ENCODE measurements at regions not wholly inside any gene's neighbourhood (a gene's known extent, or its start where the extent isn't known, plus 50 kb on each side); places are given as distances from the start of the nearest gene placed in this dataset.

- Histone ChIP-seq H3K79me2 (ENCODE audit: insufficient read depth, low read length) (no peaks in the 10 kb centered on the region), H3K27ac (ENCODE audit: extremely low read length, insufficient read depth, low read length) (no peak overlapping the region), H3K36me3 (replicated peaks in 1 of 2; ENCODE audit: control insufficient read depth in 1 of 2, insufficient read depth in 2 of 2, low read length in 2 of 2) (no peaks in the 10 kb centered on the region), H3K9me3 (ENCODE audit: low read length) (peaks cover 90% of the 10 kb centered on the region), H3K9ac (ENCODE audit: insufficient read depth, low read depth, low read length) (no peak overlapping the region), H2AFZ (ENCODE audit: low read length) (no peak overlapping the region), H3K27me3 (ENCODE audit: control insufficient read depth in 1 of 2, insufficient read depth in 2 of 2, low read length in 2 of 2) (no peaks in the 10 kb centered on the region), H4K20me1 (ENCODE audit: insufficient read depth, low read length) (no peaks in the 10 kb centered on the region), H3K4me3 (replicated peaks in 1 of 3; ENCODE audit: insufficient read depth in 1 of 3, low read depth in 2 of 3, low read length in 3 of 3) (no peak overlapping the region), H3K4me2 (ENCODE audit: low read depth, low read length) (no peak overlapping the region), H3K4me1 (ENCODE audit: insufficient read depth, low read length) (no peaks in the 10 kb centered on the region)
- ChIA-PET CTCF (ENCODE audit: low intra/inter-chr PET ratio, low total read pairs) (no interaction called here), POLR2A (no interaction called here)
- 2% methylated on average over 1 of the region's 1 CpG for WGBS (ENCODE audit: low lambda C conversion rate)
- BruUV-seq (replicated peaks): no TSS peak
- ATAC-seq (no peak), FAIRE-seq (no peak), DNase-seq (ENCODE audit: low spot score) (no peak)
- no peak for TF ChIP-seq ZFY (CRISPR knock-in tag; IDR thresholded peaks at IDR 0.05)
- TF ChIP-seq NFATC3 (CRISPR knock-in tag; IDR thresholded peaks at IDR 0.05): no peak
- no peak for TF ChIP-seq CREB3 (CRISPR knock-in tag; IDR thresholded peaks at IDR 0.05)
- no peak for TF ChIP-seq ZNF253 (CRISPR knock-in tag; IDR thresholded peaks at IDR 0.05; ENCODE audit: borderline replicate concordance)
- TF ChIP-seq GRHL1 (CRISPR knock-in tag; conservative IDR thresholded peaks at IDR 0.05): no peak
- in situ Hi-C loops (cut with HindIII; ENCODE audit: extremely low pct_ligation_motif_present, low pct_unique_long_range_greater_than_20kb): no loop called here
- intact Hi-C loops (cut with micrococcal nuclease; ENCODE audit: unreplicated experiment): no loop called here
Observed at GRCh38 chr17:54085020-54085419, 262.3 kb downstream of the KIF2B start.

GRCh38 chr17:54085934-54086333 is 263.2 kb downstream of the KIF2B start:
- Histone ChIP-seq H3K79me2 (ENCODE audit: insufficient read depth, low read length) (no peaks in the 10 kb centered on the region), H3K9me3 (ENCODE audit: low read length) (peaks cover 98% of the 10 kb centered on the region), H3K27ac (ENCODE audit: extremely low read length, insufficient read depth, low read length) (no peak overlapping the region), H3K4me1 (ENCODE audit: insufficient read depth, low read length) (no peaks in the 10 kb centered on the region), H3K36me3 (replicated peaks in 1 of 2; ENCODE audit: control insufficient read depth in 1 of 2, insufficient read depth in 2 of 2, low read length in 2 of 2) (no peaks in the 10 kb centered on the region), H3K9ac (ENCODE audit: insufficient read depth, low read depth, low read length) (no peak overlapping the region), H3K4me2 (ENCODE audit: low read depth, low read length) (no peak overlapping the region), H4K20me1 (ENCODE audit: insufficient read depth, low read length) (no peaks in the 10 kb centered on the region), H3K4me3 (replicated peaks in 1 of 3; ENCODE audit: insufficient read depth in 1 of 3, low read depth in 2 of 3, low read length in 3 of 3) (no peak overlapping the region), H3K27me3 (ENCODE audit: control insufficient read depth in 1 of 2, insufficient read depth in 2 of 2, low read length in 2 of 2) (no peaks in the 10 kb centered on the region), H2AFZ (ENCODE audit: low read length) (no peak overlapping the region)
- TF ChIP-seq KLF12 (CRISPR knock-in tag; IDR thresholded peaks at IDR 0.05; ENCODE audit: borderline replicate concordance) (no peak), GTF3A (CRISPR knock-in tag; conservative IDR thresholded peaks at IDR 0.05) (no peak)
- POLR2A ChIA-PET: no interaction called here
- 12% methylated on average over 3 of the region's 5 CpGs for WGBS (ENCODE audit: low lambda C conversion rate)
- CTCF ChIA-PET (ENCODE audit: low intra/inter-chr PET ratio, low total read pairs): no interaction called here
- intact Hi-C loops (cut with micrococcal nuclease; ENCODE audit: unreplicated experiment): no loop called here
- no peak for FAIRE-seq
- ATAC-seq: no peak
- in situ Hi-C loops (cut with HindIII; ENCODE audit: extremely low pct_ligation_motif_present, low pct_unique_long_range_greater_than_20kb): no loop called here
- no peak for DNase-seq (ENCODE audit: low spot score)
- BruUV-seq (replicated peaks): no TSS peak
